Immature natural killer cell (primary cell): ENCODE measurements at regions not wholly inside any gene's neighbourhood (a gene's known extent, or its start where the extent isn't known, plus 50 kb on each side); places are given as distances from the start of the nearest gene placed in this dataset.

Source experiments
- DNase-seq, 3 donors: peaks; one replicate each; pipeline ENCODE4 v3.0.0; 2022; ENCODE audit warnings: mixed read lengths in 1 of 3
- H3K27ac Mint-ChIP-seq, 6 donors: one replicate each; pipeline ENCODE4 v1.8.0; 2020; ENCODE audit warnings: mixed read lengths in 6 of 6, mild to moderate bottlenecking in 5 of 6, inconsistent platforms in 4 of 6, moderate library complexity in 3 of 6
- H3K27me3 Mint-ChIP-seq, 3 donors: one replicate each; pipeline ENCODE4 v1.8.0; 2020 to 2021; ENCODE audit warnings: low read depth in 3 of 3, mild to moderate bottlenecking in 3 of 3, mixed read lengths in 3 of 3, moderate library complexity in 3 of 3, inconsistent platforms in 1 of 3
- H3K36me3 Mint-ChIP-seq, 3 donors: one replicate each; pipeline ENCODE4 v1.8.0; 2020; ENCODE audit warnings: mixed read lengths in 3 of 3, inconsistent platforms in 2 of 3, mild to moderate bottlenecking in 2 of 3
- H3K4me1 Mint-ChIP-seq, 2 donors: one replicate each; pipeline ENCODE4 v1.8.0; 2020; ENCODE audit warnings: inconsistent platforms in 2 of 2, mild to moderate bottlenecking in 2 of 2, mixed read lengths in 2 of 2, moderate library complexity in 1 of 2
- H3K4me3 Mint-ChIP-seq, 5 donors: one replicate each; pipeline ENCODE4 v1.8.0; 2020; ENCODE audit warnings: mild to moderate bottlenecking in 5 of 5, mixed read lengths in 5 of 5, inconsistent platforms in 3 of 5, moderate library complexity in 3 of 5
- H3K9me3 Mint-ChIP-seq, 6 donors: one replicate each; pipeline ENCODE4 v1.8.0; 2020; ENCODE audit warnings: mild to moderate bottlenecking in 6 of 6, mixed read lengths in 6 of 6, inconsistent platforms in 4 of 6, moderate library complexity in 3 of 6

GRCh38 chr7:114755856-114756255, 166.0 kb upstream of the MDFIC start:
- Mint-ChIP-seq H3K9me3 (peaks cover 0 to 8% (median 0%) of the 10 kb centered on the region in 6 donors), H3K27ac (no peak overlapping the region), H3K4me1 (no peaks in the 10 kb centered on the region), H3K27me3 (peaks cover 0 to 6% (median 5%) of the 10 kb centered on the region in 3 donors), H3K36me3 (no peaks in the 10 kb centered on the region), H3K4me3 (no peak overlapping the region)
- DNase-seq: no peak

GRCh38 chr7:114758661-114759227, 163.2 kb upstream of the MDFIC start:
- DNase-seq: no peak
- H3K27me3 Mint-ChIP-seq: peaks cover 2 to 6% (median 2%) of the 10 kb centered on the region in 3 donors
- no peaks in the 10 kb centered on the region for H3K4me1 Mint-ChIP-seq
- no peak overlapping the region for H3K27ac Mint-ChIP-seq
- H3K9me3 Mint-ChIP-seq: peaks cover 0 to 21% (median 3%) of the 10 kb centered on the region in 6 donors
- H3K36me3 Mint-ChIP-seq: no peaks in the 10 kb centered on the region
- no peak overlapping the region for H3K4me3 Mint-ChIP-seq

GRCh38 chr7:114759347-114760062, 162.4 kb upstream of the MDFIC start:
- Mint-ChIP-seq H3K27me3 (peaks cover 2 to 6% (median 2%) of the 10 kb centered on the region in 3 donors), H3K4me1 (no peaks in the 10 kb centered on the region), H3K36me3 (no peaks in the 10 kb centered on the region), H3K4me3 (no peak overlapping the region), H3K9me3 (peaks cover 0 to 21% (median 3%) of the 10 kb centered on the region in 6 donors), H3K27ac (no peak overlapping the region)
- DNase-seq: no peak

- H3K4me1 Mint-ChIP-seq: no peaks in the 10 kb centered on the region
- H3K9me3 Mint-ChIP-seq: peaks cover 0 to 21% (median 3%) of the 10 kb centered on the region in 6 donors
- H3K36me3 Mint-ChIP-seq: no peaks in the 10 kb centered on the region
- H3K4me3 Mint-ChIP-seq: no peak overlapping the region
- DNase-seq: no peak
- H3K27ac Mint-ChIP-seq: no peak overlapping the region
- peaks cover 2 to 6% (median 2%) of the 10 kb centered on the region in 3 donors for H3K27me3 Mint-ChIP-seq
These were observed 161.4 kb upstream of the MDFIC start for GRCh38 chr7:114760477-114760876.

- H3K9me3 Mint-ChIP-seq: peaks cover 0 to 21% (median 3%) of the 10 kb centered on the region in 6 donors
- no peak for DNase-seq
- no peak overlapping the region for H3K27ac Mint-ChIP-seq
- no peaks in the 10 kb centered on the region for H3K36me3 Mint-ChIP-seq
- H3K4me3 Mint-ChIP-seq: no peak overlapping the region
- H3K27me3 Mint-ChIP-seq: peaks cover 2 to 3% (median 2%) of the 10 kb centered on the region in 3 donors
- H3K4me1 Mint-ChIP-seq: no peaks in the 10 kb centered on the region
These were observed 159.9 kb upstream of the MDFIC start for GRCh38 chr7:114761973-114762372.

- Mint-ChIP-seq H3K4me3 (no peak overlapping the region), H3K27me3 (peaks cover 0 to 2% (median 0%) of the 10 kb centered on the region in 3 donors)
These were observed 156.4 kb upstream of the MDFIC start for GRCh38 chr7:114765331-114766040.

GRCh38 chr7:114766041-114766356, 155.9 kb upstream of the MDFIC start:
- no peaks in the 10 kb centered on the region for H3K36me3 Mint-ChIP-seq
- peaks cover 0 to 2% (median 0%) of the 10 kb centered on the region in 3 donors for H3K27me3 Mint-ChIP-seq
- no peak overlapping the region for H3K4me3 Mint-ChIP-seq
- H3K4me1 Mint-ChIP-seq: no peaks in the 10 kb centered on the region
- no peak for DNase-seq
- H3K27ac Mint-ChIP-seq: no peak overlapping the region
- peaks cover 0 to 16% (median 1%) of the 10 kb centered on the region in 6 donors for H3K9me3 Mint-ChIP-seq

More at GRCh38 chr7:114765331-114766040, 156.4 kb upstream of the MDFIC start:
- DNase-seq: no peak
- Mint-ChIP-seq H3K4me1 (no peaks in the 10 kb centered on the region), H3K36me3 (no peaks in the 10 kb centered on the region), H3K27ac (no peak overlapping the region), H3K9me3 (peaks cover 0 to 16% (median 1%) of the 10 kb centered on the region in 6 donors)

- Mint-ChIP-seq H3K27me3 (peaks cover 0 to 2% (median 2%) of the 10 kb centered on the region in 3 donors), H3K9me3 (peaks cover 0 to 6% (median under 1%) of the 10 kb centered on the region in 6 donors), H3K36me3 (no peaks in the 10 kb centered on the region), H3K4me1 (no peaks in the 10 kb centered on the region), H3K4me3 (no peak overlapping the region), H3K27ac (no peak overlapping the region)
- DNase-seq: no peak
These were observed 144.6 kb upstream of the MDFIC start for GRCh38 chr7:114777288-114777687.

- Mint-ChIP-seq H3K9me3 (peaks cover 0 to 4% (median 0%) of the 10 kb centered on the region in 6 donors), H3K27me3 (peaks cover 0 to 3% (median 0%) of the 10 kb centered on the region in 3 donors), H3K27ac (no peak overlapping the region), H3K4me1 (no peaks in the 10 kb centered on the region), H3K36me3 (no peaks in the 10 kb centered on the region), H3K4me3 (no peak overlapping the region)
- no peak for DNase-seq
These were observed 138.4 kb upstream of the MDFIC start for GRCh38 chr7:114783508-114783907.

GRCh38 chr7:114784177-114784576, 137.7 kb upstream of the MDFIC start:
- no peak for DNase-seq
- H3K36me3 Mint-ChIP-seq: no peaks in the 10 kb centered on the region
- no peaks in the 10 kb centered on the region for H3K4me1 Mint-ChIP-seq
- peaks cover 0 to 3% (median 0%) of the 10 kb centered on the region in 3 donors for H3K27me3 Mint-ChIP-seq
- no peak overlapping the region for H3K4me3 Mint-ChIP-seq
- H3K9me3 Mint-ChIP-seq: peaks cover 0 to 4% (median 0%) of the 10 kb centered on the region in 6 donors
- H3K27ac Mint-ChIP-seq: no peak overlapping the region

- DNase-seq: no peak
- Mint-ChIP-seq H3K27me3 (peaks cover 0 to 3% (median 0%) of the 10 kb centered on the region in 3 donors), H3K36me3 (no peaks in the 10 kb centered on the region), H3K4me1 (no peaks in the 10 kb centered on the region), H3K4me3 (no peak overlapping the region), H3K27ac (peak overlapping the region in 1 of 6 donors; percentile 13), H3K9me3 (peaks cover 0 to 4% (median 0%) of the 10 kb centered on the region in 6 donors)
These were observed 137.1 kb upstream of the MDFIC start for GRCh38 chr7:114784746-114785145.

GRCh38 chr7:114785496-114785895, 136.4 kb upstream of the MDFIC start:
- Mint-ChIP-seq H3K27me3 (peaks cover 0 to 3% (median 0%) of the 10 kb centered on the region in 3 donors), H3K36me3 (no peaks in the 10 kb centered on the region), H3K27ac (no peak overlapping the region), H3K4me1 (no peaks in the 10 kb centered on the region), H3K9me3 (peaks cover 0 to 4% (median 0%) of the 10 kb centered on the region in 6 donors), H3K4me3 (no peak overlapping the region)
- no peak for DNase-seq

- Mint-ChIP-seq H3K27ac (no peak overlapping the region), H3K4me1 (no peaks in the 10 kb centered on the region), H3K9me3 (peaks cover 0 to 4% (median 0%) of the 10 kb centered on the region in 6 donors), H3K4me3 (no peak overlapping the region), H3K27me3 (peaks cover 0 to 3% (median 3%) of the 10 kb centered on the region in 3 donors), H3K36me3 (no peaks in the 10 kb centered on the region)
- DNase-seq: no peak
These were observed 135.4 kb upstream of the MDFIC start for GRCh38 chr7:114786455-114786854.

GRCh38 chr7:114787556-114787955, 134.3 kb upstream of the MDFIC start:
- Mint-ChIP-seq H3K27me3 (peaks cover 0 to 3% (median 3%) of the 10 kb centered on the region in 3 donors), H3K27ac (no peak overlapping the region), H3K9me3 (peaks cover 0 to 4% (median 0%) of the 10 kb centered on the region in 6 donors), H3K36me3 (no peaks in the 10 kb centered on the region), H3K4me3 (no peak overlapping the region), H3K4me1 (no peaks in the 10 kb centered on the region)
- no peak for DNase-seq
